OCI-M1 (cell line): ENCODE measurements at regions not wholly inside any gene's neighbourhood (a gene's known extent, or its start where the extent isn't known, plus 50 kb on each side); places are given as distances from the start of the nearest gene placed in this dataset.
"Not testable (repeated sequence)": the region's sequence is repeated elsewhere in the genome, so short reads cannot be mapped to it uniquely, and the experiment has no call there.

Experiments
- DNase-seq: peaks from one replicate; lab custom pipeline; 2025; lab: John Stamatoyannopoulos, UW

GRCh38 chrX:142804085-142804484, 221.6 kb upstream of the SPANXN4 start:
- DNase-seq = peak; percentile 71

DNA sequence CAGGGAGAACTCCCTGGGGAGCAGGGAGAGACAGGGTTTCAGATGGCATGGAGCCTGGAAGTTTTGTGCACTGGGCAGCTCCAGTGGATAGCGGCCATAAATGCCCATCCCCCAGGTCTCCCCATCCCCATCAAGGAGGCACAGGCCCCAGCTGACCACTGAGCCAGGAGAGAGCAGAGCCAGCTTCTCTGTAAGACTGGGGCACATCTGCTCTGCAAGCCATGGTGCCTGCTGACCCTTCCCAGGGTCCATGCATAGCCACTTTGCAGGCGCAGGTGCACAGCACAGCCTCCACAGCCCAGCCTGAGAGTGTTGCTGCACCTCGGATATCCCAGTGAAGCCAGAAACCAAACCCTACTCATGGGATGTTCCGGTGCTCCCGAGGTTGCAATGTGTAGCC, 206.3 kb upstream of the SPANXN4 start:
- no peak for DNase-seq

- DNase-seq = peak; percentile 20
These were observed 197.6 kb upstream of the SPANXN4 start for GRCh38 chrX:142828129-142828528.

GRCh38 chrX:142831961-142832530, 193.7 kb upstream of the SPANXN4 start:
- no peak for DNase-seq

DNA sequence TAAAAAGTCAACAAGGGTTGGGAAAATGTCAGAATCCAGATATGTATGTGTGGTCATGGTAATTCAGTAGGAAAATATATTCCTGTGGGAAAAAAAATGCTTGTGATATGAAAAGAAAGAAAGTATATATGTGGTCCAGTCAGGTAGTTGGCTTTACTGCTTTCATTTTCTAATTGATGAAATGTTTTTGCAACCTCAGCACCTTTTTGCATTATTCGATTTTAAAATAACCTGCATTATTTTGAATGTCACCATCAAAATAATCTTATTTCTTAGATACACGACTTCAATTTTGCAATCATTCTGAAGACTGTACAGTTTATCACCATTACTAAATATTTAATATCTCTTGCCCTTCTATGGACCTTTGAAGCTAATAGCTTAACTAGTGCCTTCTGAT, 170.8 kb upstream of the SPANXN4 start:
- no peak for DNase-seq

GRCh38 chrX:142860944-142861343, 164.8 kb upstream of the SPANXN4 start:
- no peak for DNase-seq

- no peak for DNase-seq
These were observed 164.2 kb upstream of the SPANXN4 start for GRCh38 chrX:142861557-142861956.

DNA sequence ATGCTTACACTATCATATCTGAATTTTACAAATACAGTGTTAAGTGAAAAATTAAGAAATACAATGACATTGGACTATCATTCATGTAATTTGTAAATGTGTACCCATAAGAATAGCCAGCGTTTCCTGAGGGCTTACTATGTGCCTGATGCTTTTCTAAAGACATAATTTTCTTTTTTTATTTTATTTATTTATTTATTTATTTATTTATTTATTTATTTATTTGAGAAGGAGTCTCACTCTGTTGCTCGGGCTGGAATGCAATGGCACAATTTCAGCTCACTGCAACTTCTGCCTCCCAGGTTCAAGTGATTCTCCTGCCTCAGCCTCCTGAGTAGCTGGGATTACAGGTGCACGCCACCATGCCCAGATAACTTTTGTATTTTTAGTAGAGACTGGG, 159.5 kb upstream of the SPANXN4 start:
- not testable (repeated sequence) for DNase-seq

GRCh38 chrX:142873214-142873613, 152.5 kb upstream of the SPANXN4 start:
- no peak for DNase-seq

- no peak for DNase-seq
These were observed 140.8 kb upstream of the SPANXN4 start for GRCh38 chrX:142884881-142885280.

- DNase-seq = no peak
These were observed 134.7 kb upstream of the SPANXN4 start for GRCh38 chrX:142891046-142891445.

DNA sequence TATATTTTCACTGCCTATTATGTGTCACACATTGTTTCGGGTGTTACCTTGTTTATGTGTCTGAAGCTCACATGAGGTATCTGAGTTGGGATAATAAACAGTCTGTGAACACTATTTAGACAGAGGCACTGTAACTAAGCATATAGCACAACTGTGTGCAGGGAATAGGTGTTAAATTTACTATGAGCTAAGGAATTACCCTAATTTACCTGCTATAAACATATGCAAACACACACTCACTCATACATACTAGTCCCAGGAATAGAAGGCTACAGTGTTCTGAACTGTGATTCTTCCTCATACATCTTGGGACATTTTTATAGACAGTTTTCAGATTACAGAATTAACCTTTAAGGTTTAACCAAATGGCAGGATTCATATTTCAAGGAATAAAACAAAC, 127.6 kb upstream of the SPANXN4 start:
- DNase-seq = no peak

DNA sequence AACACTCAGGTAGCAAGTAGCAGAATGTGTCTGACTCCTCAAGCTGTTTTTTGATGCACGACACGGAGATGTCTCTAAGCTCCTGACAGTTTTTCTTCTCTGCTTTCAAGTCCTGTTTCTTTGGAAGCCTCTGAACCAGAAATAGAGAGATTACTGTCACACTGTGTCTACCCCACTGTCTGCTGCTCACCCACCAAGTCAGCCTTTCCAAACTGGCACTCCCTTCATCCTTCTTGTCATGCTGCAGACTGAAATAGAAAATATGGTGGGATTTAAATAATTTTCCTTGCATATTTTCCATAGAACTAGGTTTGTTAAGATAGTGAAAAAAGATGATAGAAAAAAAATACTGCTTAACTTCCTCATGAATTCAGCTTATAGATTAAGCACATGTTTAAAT, 102.5 kb upstream of the SPANXN4 start:
- DNase-seq = no peak

DNA sequence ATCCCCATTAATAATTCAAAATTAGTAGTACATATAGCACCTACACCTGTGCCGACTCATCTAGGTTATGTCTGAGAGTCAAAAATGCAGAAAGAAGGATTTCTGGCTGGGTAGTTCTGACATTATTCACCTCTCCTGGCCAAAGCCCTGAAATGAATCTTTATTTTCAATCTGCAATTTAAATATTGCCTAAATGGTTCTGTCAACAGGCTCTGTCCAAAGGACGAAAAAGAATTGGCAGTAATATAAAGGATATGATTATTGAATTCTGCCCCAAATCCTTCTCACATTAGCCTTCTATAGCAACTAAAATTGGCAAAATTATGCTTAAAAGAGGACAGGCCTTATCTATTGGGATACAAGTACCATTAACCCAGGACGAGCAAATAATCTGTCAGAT, 86.9 kb upstream of the SPANXN4 start:
- no peak for DNase-seq

GRCh38 chrX:142972147-142972809, 53.5 kb upstream of the SPANXN4 start:
- DNase-seq = not testable (repeated sequence)
